ENCODE measurements at regions not wholly inside any gene's neighbourhood (a gene's known extent, or its start where the extent isn't known, plus 50 kb on each side); places are given as distances from the start of the nearest gene placed in this dataset.

DNA sequence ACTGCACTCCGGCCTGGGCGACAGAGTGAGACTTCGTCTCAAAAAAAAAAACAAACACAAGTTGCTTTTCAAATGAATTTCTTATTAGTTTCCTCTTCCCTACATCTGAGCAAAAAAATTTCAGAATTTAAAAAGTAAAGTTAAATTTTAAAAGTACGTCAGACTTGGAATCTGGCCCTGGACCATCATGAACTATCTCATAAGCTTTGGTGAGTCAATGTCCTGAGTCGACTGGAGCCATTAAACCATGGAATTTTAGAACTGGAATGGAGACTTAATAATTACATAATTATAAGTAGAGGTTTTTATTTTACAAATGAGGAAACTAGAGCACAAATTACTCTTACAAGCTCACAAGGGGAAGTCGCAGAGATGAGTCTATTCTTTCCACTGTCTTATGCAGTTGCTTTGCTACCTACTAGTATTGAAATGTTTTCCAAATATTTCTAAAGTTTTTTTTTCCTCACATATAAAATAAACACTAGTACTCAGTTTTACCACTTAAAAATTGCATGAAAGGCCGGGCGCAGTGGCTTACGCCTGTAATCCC lies 98.0 kb upstream of the ZNF608 start:
- TF ChIP-seq POLR2A (IDR thresholded peaks at IDR 0.05; ENCODE audit: low read length) (no peak), GATA1 (IDR thresholded peaks at IDR 0.05; ENCODE audit: low read depth, low read length) (no peak)

Data from erythroblast (primary cell).